SK-N-SH (cell line): ENCODE measurements at regions not wholly inside any gene's neighbourhood (a gene's known extent, or its start where the extent isn't known, plus 50 kb on each side); places are given as distances from the start of the nearest gene placed in this dataset.
A peak's percentile ranks its signal among the peaks of the same experiment; 100 is the strongest.

Experiments used
- CTCF ChIA-PET: fragments of 300-600, 350-600 bp; formaldehyde crosslinking; extraction: SDS; loops from one replicate; lab custom pipeline; 2021; lab: Yijun Ruan, JAX
- POLR2A ChIA-PET: fragments of 350-600 bp; sonication (Branson Sonifier 250); formaldehyde crosslinking; extraction: SDS; loops from one replicate; lab custom pipeline; 2020; ENCODE audit warnings: antibody characterized with exemption, inconsistent platforms; lab: Yijun Ruan, JAX
- DNase-seq: peaks from one replicate; pipeline ENCODE4 v3.0.0; 2012
- H2AFZ ChIP-seq: fragments of 200-600 bp; sonication (generic); 2 replicates; pipeline ENCODE4 v1.8.1; 2016; ENCODE audit warnings: antibody characterized with exemption, mild to moderate bottlenecking, low read depth
- H3F3A ChIP-seq: fragments of 200-600 bp; sonication (generic); replicated peaks from 2 replicates; pipeline ENCODE3; 2016; ENCODE audit warnings: antibody characterized with exemption, mild to moderate bottlenecking; ENCODE audit not compliant: insufficient read depth
- H3K27ac ChIP-seq, 2 experiments: fragments of 200-500 bp in 1 of 2; fragments of 200-600 bp in 1 of 2; sonication (Bioruptor generic) in 1 of 2; sonication (generic), shearing (Covaris generic) in 1 of 2; 2 replicates each; pipeline versions ENCODE4 v1.5.1 to v1.6.1; 2014 to 2016; ENCODE audit warnings: low read depth in 2 of 2, inconsistent platforms in 1 of 2, low read length in 1 of 2, mild to moderate bottlenecking in 1 of 2, mixed read lengths in 1 of 2
- H3K27me3 ChIP-seq: fragments of 200-600 bp; sonication (generic), shearing (Covaris generic); 2 replicates; pipeline ENCODE4 v1.6.1; 2016; ENCODE audit warnings: mixed run types; ENCODE audit not compliant: insufficient read depth
- H3K36me3 ChIP-seq, 2 experiments: fragments of 200-500 bp in 1 of 2; fragments of 200-600 bp in 1 of 2; sonication (Bioruptor generic) in 1 of 2; sonication (generic) in 1 of 2; replicated peaks in 1 of 2; 2 replicates each; pipeline versions ENCODE3 to v1.5.1; 2014 to 2016; ENCODE audit warnings: low read length in 1 of 2, mild to moderate bottlenecking in 1 of 2; ENCODE audit not compliant: insufficient read depth in 2 of 2, control insufficient read depth in 1 of 2
- H3K4me1 ChIP-seq, 2 experiments: fragments of 200-500 bp in 1 of 2; fragments of 200-600 bp in 1 of 2; sonication (Bioruptor generic) in 1 of 2; sonication (generic), shearing (Covaris generic) in 1 of 2; 2 replicates each; pipeline versions ENCODE4 v1.5.1 to v1.6.1; 2014 to 2016; ENCODE audit warnings: low read depth in 1 of 2, low read length in 1 of 2, mixed run types in 1 of 2; ENCODE audit not compliant: insufficient read depth in 2 of 2, control insufficient read depth in 1 of 2
- H3K4me2 ChIP-seq: fragments of 200-600 bp; sonication (generic), shearing (Covaris generic); 2 replicates; pipeline ENCODE4 v1.6.1; 2017; ENCODE audit warnings: mixed run types
- H3K4me3 ChIP-seq, 2 experiments: fragments of 200-500 bp in 1 of 2; fragments of 200-600 bp in 1 of 2; sonication (Bioruptor generic) in 1 of 2; sonication (generic), shearing (Covaris generic) in 1 of 2; 2 replicates each; pipeline versions ENCODE4 v1.5.1 to v1.8.1; 2014 to 2016; ENCODE audit warnings: low read depth in 2 of 2, inconsistent platforms in 1 of 2, low read length in 1 of 2, mild to moderate bottlenecking in 1 of 2, mixed read lengths in 1 of 2, moderate library complexity in 1 of 2
- H3K79me2 ChIP-seq: fragments of 200-600 bp; sonication (generic); 2 replicates; pipeline ENCODE4 v1.8.1; 2017; ENCODE audit warnings: mild to moderate bottlenecking; ENCODE audit not compliant: insufficient read depth
- H3K9ac ChIP-seq: fragments of 200-600 bp; sonication (generic); 2 replicates; pipeline ENCODE4 v1.6.1; 2017; ENCODE audit warnings: mixed run types
- H3K9me2 ChIP-seq: fragments of 200-600 bp; sonication (generic); 2 replicates; pipeline ENCODE4 v1.6.1; 2017; ENCODE audit warnings: mixed run types
- H3K9me3 ChIP-seq: fragments of 200-600 bp; sonication (generic); 2 replicates; pipeline ENCODE4 v1.6.1; 2017; ENCODE audit warnings: mixed run types, mild to moderate bottlenecking, moderate library complexity
- H4K20me1 ChIP-seq: fragments of 200-600 bp; sonication (generic); 2 replicates; pipeline ENCODE4 v1.6.1; 2017; ENCODE audit warnings: mild to moderate bottlenecking, mixed run types; ENCODE audit not compliant: insufficient read depth
- CHD2 ChIP-seq: fragments of 150-350 bp; IDR thresholded peaks from 2 replicates; pipeline ENCODE4 v1.6.1; 2018; ENCODE audit warnings: low read length; ENCODE audit not compliant: partially characterized antibody
- EP300 ChIP-seq, 2 experiments: IDR thresholded peaks; 2 replicates each; pipeline versions ENCODE4 v1.4.0 to v1.6.1; 2012; ENCODE audit warnings: borderline replicate concordance in 1 of 2, low read depth in 1 of 2, low read length in 1 of 2
- EZH2phosphoT487 ChIP-seq: fragments of 200-600 bp; sonication (generic); IDR thresholded peaks from 2 replicates; pipeline ENCODE4 v1.6.1; 2017; ENCODE audit warnings: low read depth, mixed run types, mild to moderate bottlenecking, antibody characterized with exemption, moderate library complexity, borderline replicate concordance
- FOSL2 ChIP-seq: IDR thresholded peaks from 2 replicates; pipeline ENCODE4 v1.4.0; 2012; ENCODE audit warnings: low read depth, mild to moderate bottlenecking, moderate library complexity, borderline replicate concordance
- FOXJ3 ChIP-seq: sonication (generic); formaldehyde crosslinking; IDR thresholded peaks from 2 replicates; pipeline ENCODE4 v1.5.1; 2020; ENCODE audit warnings: mild to moderate bottlenecking, missing genetic modification reagents
- FOXM1 ChIP-seq: IDR thresholded peaks from 2 replicates; pipeline ENCODE4 v1.4.0; 2012; ENCODE audit warnings: low read depth, mild to moderate bottlenecking
- GABPA ChIP-seq: IDR thresholded peaks from 2 replicates; pipeline ENCODE4 v1.4.0; 2012; ENCODE audit warnings: low read depth, mild to moderate bottlenecking
- GATA2 ChIP-seq: sonication (generic); formaldehyde crosslinking; IDR thresholded peaks from 2 replicates; pipeline ENCODE4 v1.5.0; 2020; ENCODE audit warnings: mild to moderate bottlenecking, missing genetic modification reagents
- JUND ChIP-seq: IDR thresholded peaks from 2 replicates; pipeline ENCODE4 v1.4.0; 2012
- MEF2A ChIP-seq: IDR thresholded peaks from 2 replicates; pipeline ENCODE4 v1.4.0; 2012; ENCODE audit warnings: low read depth, borderline replicate concordance
- MXI1 ChIP-seq: IDR thresholded peaks from 2 replicates; pipeline ENCODE4 v1.6.1; 2012; ENCODE audit warnings: mild to moderate bottlenecking, low read depth, low read length, improper control_type of control experiment
- NFIC ChIP-seq: IDR thresholded peaks from 2 replicates; pipeline ENCODE4 v1.4.0; 2012; ENCODE audit warnings: borderline replicate concordance
- NRF1 ChIP-seq: IDR thresholded peaks from 2 replicates; pipeline ENCODE4 v1.6.1; 2012; ENCODE audit warnings: low read depth, mild to moderate bottlenecking, low read length
- PBX3 ChIP-seq: IDR thresholded peaks from 2 replicates; pipeline ENCODE4; 2012
- POLR2AphosphoS5 ChIP-seq: IDR thresholded peaks from 2 replicates; pipeline ENCODE4 v1.6.1; 2012; ENCODE audit warnings: low read depth, low read length
- RAD21 ChIP-seq: IDR thresholded peaks from 2 replicates; pipeline ENCODE4 v1.6.1; 2012; ENCODE audit warnings: mild to moderate bottlenecking, low read length
- RCOR1 ChIP-seq: fragments of 150-350 bp; IDR thresholded peaks from 2 replicates; pipeline ENCODE4 v1.6.1; 2017; ENCODE audit warnings: antibody characterized with exemption, low read length
- RFX5 ChIP-seq: IDR thresholded peaks from 2 replicates; pipeline ENCODE4 v1.6.1; 2012; ENCODE audit warnings: mild to moderate bottlenecking, improper control_type of control experiment, low read length
- RXRA ChIP-seq: IDR thresholded peaks from 2 replicates; pipeline ENCODE4 v1.4.0; 2012; ENCODE audit warnings: low read depth, mild to moderate bottlenecking, borderline replicate concordance
- SIN3A ChIP-seq: IDR thresholded peaks from 2 replicates; pipeline ENCODE4 v1.6.1; 2012; ENCODE audit warnings: low read depth, mild to moderate bottlenecking, low read length, moderate library complexity, borderline replicate concordance
- SMC3 ChIP-seq: IDR thresholded peaks from 2 replicates; pipeline ENCODE4 v1.6.1; 2012; ENCODE audit warnings: low read depth, low read length, improper control_type of control experiment
- TAF1 ChIP-seq: IDR thresholded peaks from 2 replicates; pipeline ENCODE4 v1.6.1; 2012; ENCODE audit warnings: low read depth, mild to moderate bottlenecking, low read length, moderate library complexity, borderline replicate concordance
- TCF12 ChIP-seq: IDR thresholded peaks from 2 replicates; pipeline ENCODE4 v1.4.0; 2012
- TEAD4 ChIP-seq: IDR thresholded peaks from 2 replicates; pipeline ENCODE4 v1.4.0; 2012; ENCODE audit warnings: mild to moderate bottlenecking, borderline replicate concordance; ENCODE audit not compliant: insufficient read depth
- USF1 ChIP-seq: IDR thresholded peaks from 2 replicates; pipeline ENCODE4 v1.4.0; 2012; ENCODE audit warnings: low read depth, borderline replicate concordance
- YY1 ChIP-seq: IDR thresholded peaks from 2 replicates; pipeline ENCODE4 v1.4.0; 2012; ENCODE audit warnings: low read depth, mild to moderate bottlenecking
- ZBTB33 ChIP-seq: IDR thresholded peaks from 2 replicates; pipeline ENCODE4 v1.4.0; 2012; ENCODE audit warnings: low read depth, borderline replicate concordance
- WGBS: methylation state at CpG from one replicate; pipeline ENCODE4 v1.1.6; 2017; ENCODE audit warnings: low lambda C conversion rate; 5-methylcytosine and 5-hydroxymethylcytosine counted together
- TF ChIP-seq, protein P1 (sequence below): fragments of 150-350 bp; IDR thresholded peaks from 2 replicates; pipeline ENCODE4 v1.6.1; 2017; ENCODE audit warnings: antibody characterized with exemption, low read length, low read depth, borderline replicate concordance
- TF ChIP-seq, protein P2 (sequence below): fragments of 150-350 bp; IDR thresholded peaks from 2 replicates; pipeline ENCODE4 v1.6.1; 2016; ENCODE audit warnings: mild to moderate bottlenecking, low read depth, low read length

DNA sequence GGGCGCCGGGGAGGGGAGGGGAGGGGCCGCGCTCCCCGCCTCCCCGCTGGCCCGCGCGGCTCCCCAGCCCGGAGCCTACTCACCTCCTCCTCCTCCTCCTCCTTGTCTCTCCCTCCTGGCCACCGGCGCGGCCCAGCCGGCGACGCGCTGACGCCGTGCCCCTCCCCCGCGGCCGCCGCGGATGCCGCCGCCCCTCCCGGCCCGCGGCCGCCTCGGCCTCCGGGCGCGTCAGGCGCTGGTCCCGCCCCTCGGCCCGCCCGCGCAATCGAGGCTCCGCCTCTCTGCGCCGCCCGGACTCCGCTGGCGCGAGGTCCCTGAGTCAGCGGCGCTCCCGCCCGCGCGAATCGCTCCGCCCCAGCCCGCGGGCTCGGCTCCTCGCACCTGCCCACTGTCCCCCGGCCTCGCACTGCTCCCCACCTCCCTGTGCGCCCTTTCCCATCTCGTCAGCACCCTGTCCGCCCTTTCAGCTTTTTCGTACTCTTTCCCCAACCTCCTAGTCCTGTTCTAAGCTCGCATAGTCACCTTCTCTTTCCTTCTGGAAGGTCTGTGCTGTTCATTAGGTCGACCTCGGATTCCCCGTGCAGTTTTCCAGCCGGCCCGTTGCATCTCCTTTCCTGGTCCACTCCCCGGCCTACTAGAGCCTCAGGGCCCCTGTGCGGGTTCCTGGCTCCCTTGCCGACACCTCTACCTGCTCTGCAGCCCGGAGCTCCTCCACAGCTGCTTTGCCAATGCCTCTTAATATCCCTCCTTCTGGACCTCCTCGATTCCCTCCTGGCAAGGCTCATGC, 187.4 kb downstream of the ZEB2 start:
- Histone ChIP-seq H4K20me1 (no peaks in the 10 kb centered on the region), H3K27me3 (no peaks in the 10 kb centered on the region), H3K9me2 (no peaks in the 10 kb centered on the region), H3K4me3 (peak overlapping the region; percentile 78 to 82), H3K36me3 (no peaks in the 10 kb centered on the region), H2AFZ (peak overlapping the region; percentile 89), H3K27ac (peak overlapping the region; percentile 57 to 92; a peak in 3 of 4 replicates), H3F3A (peaks cover 11% of the 10 kb centered on the region), H3K9ac (peak overlapping the region; percentile 77; the same call in 1 of the 2 replicates), H3K9me3 (no peaks in the 10 kb centered on the region), H3K4me2 (peak overlapping the region; percentile 76), H3K4me1 (peaks cover 0 to 4% of the 10 kb centered on the region in 2 experiments; a peak in 3 of 4 replicates), H3K79me2 (peaks cover 11% of the 10 kb centered on the region)
- 11% methylated on average over 31 of the region's 77 CpGs for WGBS
- POLR2A ChIA-PET = interaction anchor here (1.7 kb wide), 1 partner anchor 9 kb away, joined by 4 read pairs; no protein-coding TSS in a partner anchor
- DNase-seq = peak; percentile 95
- CTCF ChIA-PET = interaction anchor here (0.9 to 1.3 kb wide), 3 partner anchors 10 to 606 kb away, joined by 3 to 4 read pairs (median 4); no protein-coding TSS in a partner anchor
- TF ChIP-seq EP300 (IDR thresholded peaks at IDR 0.05; ENCODE audit: borderline replicate concordance in 1 of 2, low read depth in 1 of 2, low read length in 1 of 2) (peak in 1 of 2 experiments; percentile 12; a peak in 1 of 4 replicates), PBX3 (no peak), FOXJ3 (no peak), JUND (no peak), TCF12 (no peak), MEF2A (no peak), FOSL2 (no peak), SMC3 (peak; percentile 18; the same call in 1 of the 2 replicates), TEAD4 (no peak), NRF1 (peak; percentile 54), EZH2phosphoT487 (no peak), CHD2 (no peak), RCOR1 (no peak), YY1 (no peak), GABPA (no peak), RAD21 (no peak; the same call in 1 of the 2 replicates), POLR2AphosphoS5 (peak; percentile 45), SIN3A (no peak), RFX5 (no peak), TAF1 (no peak), GATA2 (no peak), ZBTB33 (no peak), RXRA (no peak), USF1 (no peak), NFIC (no peak), MXI1 (no peak), FOXM1 (no peak)
- TF ChIP-seq, protein P1, sequence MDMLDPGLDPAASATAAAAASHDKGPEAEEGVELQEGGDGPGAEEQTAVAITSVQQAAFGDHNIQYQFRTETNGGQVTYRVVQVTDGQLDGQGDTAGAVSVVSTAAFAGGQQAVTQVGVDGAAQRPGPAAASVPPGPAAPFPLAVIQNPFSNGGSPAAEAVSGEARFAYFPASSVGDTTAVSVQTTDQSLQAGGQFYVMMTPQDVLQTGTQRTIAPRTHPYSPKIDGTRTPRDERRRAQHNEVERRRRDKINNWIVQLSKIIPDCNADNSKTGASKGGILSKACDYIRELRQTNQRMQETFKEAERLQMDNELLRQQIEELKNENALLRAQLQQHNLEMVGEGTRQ = no peak
- TF ChIP-seq, protein P2, sequence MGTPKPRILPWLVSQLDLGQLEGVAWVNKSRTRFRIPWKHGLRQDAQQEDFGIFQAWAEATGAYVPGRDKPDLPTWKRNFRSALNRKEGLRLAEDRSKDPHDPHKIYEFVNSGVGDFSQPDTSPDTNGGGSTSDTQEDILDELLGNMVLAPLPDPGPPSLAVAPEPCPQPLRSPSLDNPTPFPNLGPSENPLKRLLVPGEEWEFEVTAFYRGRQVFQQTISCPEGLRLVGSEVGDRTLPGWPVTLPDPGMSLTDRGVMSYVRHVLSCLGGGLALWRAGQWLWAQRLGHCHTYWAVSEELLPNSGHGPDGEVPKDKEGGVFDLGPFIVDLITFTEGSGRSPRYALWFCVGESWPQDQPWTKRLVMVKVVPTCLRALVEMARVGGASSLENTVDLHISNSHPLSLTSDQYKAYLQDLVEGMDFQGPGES = no peak
